Mammary epithelial cell (primary cell): ENCODE measurements at regions not wholly inside any gene's neighbourhood (a gene's known extent, or its start where the extent isn't known, plus 50 kb on each side); places are given as distances from the start of the nearest gene placed in this dataset.
"Not testable (repeated sequence)": the region's sequence is repeated elsewhere in the genome, so short reads cannot be mapped to it uniquely, and the experiment has no call there.

Source experiments
- EZH2 ChIP-seq: IDR thresholded peaks from 2 replicates; pipeline ENCODE4 v1.6.1; 2012; ENCODE audit warnings: low read length, inconsistent platforms, borderline replicate concordance
- TF ChIP-seq, protein P1 (sequence below), 2 donors: IDR thresholded peaks in 1 of 2; conservative IDR thresholded peaks in 1 of 2; 2 replicates each; pipeline ENCODE4 v1.5.1; 2011 to 2012; ENCODE audit warnings: inconsistent platforms in 2 of 2, low read length in 2 of 2, mild to moderate bottlenecking in 2 of 2, control low read depth in 1 of 2, low read depth in 1 of 2; ENCODE audit not compliant: insufficient read depth in 1 of 2; ENCODE audit errors: extremely low read depth in 1 of 2

- TF ChIP-seq, protein P1, sequence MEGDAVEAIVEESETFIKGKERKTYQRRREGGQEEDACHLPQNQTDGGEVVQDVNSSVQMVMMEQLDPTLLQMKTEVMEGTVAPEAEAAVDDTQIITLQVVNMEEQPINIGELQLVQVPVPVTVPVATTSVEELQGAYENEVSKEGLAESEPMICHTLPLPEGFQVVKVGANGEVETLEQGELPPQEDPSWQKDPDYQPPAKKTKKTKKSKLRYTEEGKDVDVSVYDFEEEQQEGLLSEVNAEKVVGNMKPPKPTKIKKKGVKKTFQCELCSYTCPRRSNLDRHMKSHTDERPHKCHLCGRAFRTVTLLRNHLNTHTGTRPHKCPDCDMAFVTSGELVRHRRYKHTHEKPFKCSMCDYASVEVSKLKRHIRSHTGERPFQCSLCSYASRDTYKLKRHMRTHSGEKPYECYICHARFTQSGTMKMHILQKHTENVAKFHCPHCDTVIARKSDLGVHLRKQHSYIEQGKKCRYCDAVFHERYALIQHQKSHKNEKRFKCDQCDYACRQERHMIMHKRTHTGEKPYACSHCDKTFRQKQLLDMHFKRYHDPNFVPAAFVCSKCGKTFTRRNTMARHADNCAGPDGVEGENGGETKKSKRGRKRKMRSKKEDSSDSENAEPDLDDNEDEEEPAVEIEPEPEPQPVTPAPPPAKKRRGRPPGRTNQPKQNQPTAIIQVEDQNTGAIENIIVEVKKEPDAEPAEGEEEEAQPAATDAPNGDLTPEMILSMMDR (conservative IDR thresholded peaks at IDR 0.05 in 1 of 2, IDR thresholded peaks at IDR 0.05 in 1 of 2; ENCODE audit: extremely low read depth in 1 of 2, insufficient read depth in 1 of 2, low read depth in 1 of 2, low read length in 2 of 2), result not testable (repeated sequence)
- TF ChIP-seq EZH2, result not testable (repeated sequence)
Observed at GRCh38 chr2:90360731-90361035, 1669.2 kb downstream of the RPIA start.
